ENCODE measurements at regions not wholly inside any gene's neighbourhood (a gene's known extent, or its start where the extent isn't known, plus 50 kb on each side); places are given as distances from the start of the nearest gene placed in this dataset.

DNA sequence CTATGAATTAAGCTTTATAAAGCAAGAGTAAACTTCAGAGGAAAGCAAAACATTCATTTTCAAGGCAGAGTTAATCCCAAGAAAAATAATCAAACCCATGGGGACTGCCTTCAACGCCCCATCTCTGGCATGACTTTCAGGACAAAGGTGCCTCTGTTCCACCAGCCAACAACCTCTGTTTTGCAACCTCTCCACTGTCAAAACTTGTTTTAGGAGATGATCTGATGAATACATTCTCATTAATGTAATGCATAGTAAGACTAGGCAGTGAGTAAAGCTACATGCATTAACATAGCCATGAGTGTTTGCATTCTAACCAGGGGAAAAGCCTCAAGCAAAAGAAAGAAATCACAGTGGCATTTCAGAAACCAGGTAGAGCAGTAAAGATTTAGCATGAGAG is 357.0 kb downstream of the FBXO15 start:
- DNase-seq (ENCODE audit: low read depth) = no peak

DNA sequence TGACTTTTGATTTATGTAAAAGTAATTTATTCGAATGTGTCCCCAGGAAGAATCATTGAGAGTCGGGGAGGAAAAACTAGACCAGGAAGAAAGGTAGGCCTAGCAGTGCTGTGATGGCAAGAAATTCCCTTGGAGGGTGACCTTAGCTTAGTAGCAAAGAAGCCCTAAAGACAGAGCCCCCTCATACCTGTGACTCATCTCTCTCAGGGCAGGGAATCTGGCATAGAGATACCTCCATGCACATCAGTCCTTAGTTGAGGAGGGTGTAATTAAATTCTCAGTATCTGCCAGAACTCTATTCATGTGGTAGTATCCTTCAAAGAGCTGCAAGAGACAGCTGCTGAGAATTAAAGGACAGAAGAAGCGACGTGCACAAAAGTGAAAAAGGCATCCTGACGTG is 360.3 kb downstream of the FBXO15 start:
- peak; percentile 15 for DNase-seq (ENCODE audit: low read depth)

DNA sequence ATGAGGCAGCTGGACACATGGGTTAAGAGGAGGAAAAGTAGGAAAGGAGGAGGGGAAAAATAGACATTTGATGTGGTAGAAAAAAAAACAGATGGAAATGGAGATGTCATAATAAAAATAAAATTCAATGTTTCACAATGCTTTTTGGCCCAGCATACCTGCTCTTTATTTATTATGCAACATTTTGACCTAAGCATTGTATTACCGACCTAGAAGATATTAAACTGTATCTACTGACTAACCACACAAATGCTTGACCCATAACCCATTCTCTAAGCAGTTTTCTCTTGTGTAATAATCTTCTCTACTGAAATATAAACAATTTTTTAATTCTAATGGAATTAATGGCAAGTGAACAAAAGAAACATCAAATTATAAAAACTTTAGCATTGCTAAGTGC is 362.3 kb downstream of the FBXO15 start:
- peak; percentile 3 for DNase-seq (ENCODE audit: low read depth)

DNA sequence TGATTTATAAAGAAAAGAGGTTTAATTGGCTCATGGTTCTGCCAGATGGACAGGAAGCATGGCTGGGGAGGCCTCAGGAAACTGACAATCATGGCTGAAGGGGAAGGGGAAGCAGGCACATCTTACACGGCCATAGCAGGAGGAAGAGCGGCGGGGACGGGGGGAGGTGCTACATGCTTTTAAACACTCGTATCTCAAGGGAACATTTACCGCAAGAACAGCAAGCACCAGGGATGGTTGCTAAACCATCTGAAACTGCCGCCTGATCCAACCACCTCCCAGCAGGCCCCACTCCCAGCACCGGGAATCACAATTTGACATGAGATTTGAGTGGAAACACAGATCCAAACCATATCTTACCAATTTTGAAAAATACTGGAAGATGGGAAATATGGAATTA is 362.8 kb downstream of the FBXO15 start:
- DNase-seq (ENCODE audit: low read depth) = no peak

DNA sequence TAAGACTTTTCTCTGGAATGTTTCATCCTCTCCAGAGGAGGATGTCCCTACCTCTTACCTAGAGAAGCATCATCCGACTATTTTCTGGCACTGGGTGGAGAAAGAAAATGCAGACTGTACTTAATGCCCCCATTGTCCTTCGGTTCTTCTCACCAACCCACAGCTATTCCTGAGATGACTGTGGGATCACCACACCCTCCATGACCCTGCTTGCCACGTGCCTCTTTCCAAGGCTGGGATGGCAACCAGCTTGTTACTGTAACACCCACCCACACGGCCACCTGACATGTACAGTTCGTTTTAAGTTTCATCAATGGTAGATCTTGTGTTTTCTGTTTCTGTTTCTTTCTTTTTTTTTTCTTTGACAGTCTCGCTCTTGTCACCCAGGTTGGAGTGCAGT is 365.2 kb downstream of the FBXO15 start:
- no peak for DNase-seq (ENCODE audit: low read depth)

DNA sequence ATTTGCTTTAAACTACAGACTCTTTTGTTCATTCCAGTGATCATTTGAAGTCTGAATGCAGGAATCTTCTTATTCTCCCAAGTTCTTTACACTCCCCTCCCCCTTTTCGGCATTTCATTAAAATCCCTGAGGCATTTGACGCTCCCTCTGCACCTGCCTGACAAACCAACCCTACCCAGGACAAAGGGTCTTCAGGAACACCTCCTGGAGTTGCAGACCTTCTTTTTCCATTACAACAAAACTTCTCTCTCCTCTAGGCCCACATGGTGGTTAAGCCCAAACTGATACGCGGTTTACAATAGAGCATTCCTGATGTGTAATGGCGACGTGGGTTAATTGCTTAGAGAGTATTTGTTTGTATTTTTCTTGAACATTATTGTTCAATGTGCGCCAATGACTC is 367.4 kb downstream of the FBXO15 start:
- DNase-seq (ENCODE audit: low read depth) = no peak

DNA sequence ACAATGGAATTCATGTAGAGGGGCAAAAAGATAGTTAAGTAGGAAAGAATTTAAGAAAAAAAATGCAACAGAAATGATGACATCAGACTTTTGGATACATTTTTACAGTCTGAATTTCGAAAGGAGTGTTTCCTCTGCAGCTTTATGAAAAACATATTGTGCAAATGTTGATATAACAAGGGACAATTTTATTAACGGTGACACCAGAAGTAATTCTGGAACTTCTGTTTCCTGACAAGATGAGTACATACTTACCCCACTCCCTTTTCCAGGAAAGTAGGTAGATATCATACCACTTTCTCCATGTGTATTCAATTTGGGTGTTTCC is 369.6 kb downstream of the FBXO15 start:
- no peak for DNase-seq (ENCODE audit: low read depth)

DNA sequence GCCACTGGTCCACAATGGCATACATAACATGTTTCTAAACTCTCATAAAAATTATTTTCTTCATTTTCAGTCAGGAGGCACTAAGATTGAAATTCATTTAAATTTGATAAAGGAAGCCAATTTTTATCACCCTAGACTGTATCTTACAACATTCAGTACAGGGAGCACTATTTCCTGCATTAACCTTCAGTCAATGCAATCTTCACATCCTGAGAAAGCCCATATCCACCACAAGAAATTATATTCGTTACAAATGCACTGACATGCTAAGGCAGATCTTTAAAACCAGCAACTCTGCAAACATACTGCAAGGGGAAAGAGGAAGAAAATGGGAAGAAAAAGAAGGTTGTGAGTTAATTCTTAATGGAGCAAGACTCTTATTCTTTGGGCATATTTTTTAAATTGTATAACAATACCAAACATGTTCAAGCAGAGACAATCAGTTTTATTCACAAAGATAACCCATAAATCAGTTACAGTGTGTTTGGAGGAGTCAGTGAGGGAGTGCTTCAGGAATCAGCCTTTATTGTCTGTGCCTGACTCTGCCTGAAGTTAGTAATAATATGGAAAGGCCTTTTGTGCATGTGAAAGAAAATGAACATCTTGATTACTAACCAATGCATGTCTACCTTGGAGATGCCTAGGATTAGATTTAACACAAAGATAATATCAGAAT is 370.1 kb downstream of the FBXO15 start:
- no peak for DNase-seq (ENCODE audit: low read depth)

DNA sequence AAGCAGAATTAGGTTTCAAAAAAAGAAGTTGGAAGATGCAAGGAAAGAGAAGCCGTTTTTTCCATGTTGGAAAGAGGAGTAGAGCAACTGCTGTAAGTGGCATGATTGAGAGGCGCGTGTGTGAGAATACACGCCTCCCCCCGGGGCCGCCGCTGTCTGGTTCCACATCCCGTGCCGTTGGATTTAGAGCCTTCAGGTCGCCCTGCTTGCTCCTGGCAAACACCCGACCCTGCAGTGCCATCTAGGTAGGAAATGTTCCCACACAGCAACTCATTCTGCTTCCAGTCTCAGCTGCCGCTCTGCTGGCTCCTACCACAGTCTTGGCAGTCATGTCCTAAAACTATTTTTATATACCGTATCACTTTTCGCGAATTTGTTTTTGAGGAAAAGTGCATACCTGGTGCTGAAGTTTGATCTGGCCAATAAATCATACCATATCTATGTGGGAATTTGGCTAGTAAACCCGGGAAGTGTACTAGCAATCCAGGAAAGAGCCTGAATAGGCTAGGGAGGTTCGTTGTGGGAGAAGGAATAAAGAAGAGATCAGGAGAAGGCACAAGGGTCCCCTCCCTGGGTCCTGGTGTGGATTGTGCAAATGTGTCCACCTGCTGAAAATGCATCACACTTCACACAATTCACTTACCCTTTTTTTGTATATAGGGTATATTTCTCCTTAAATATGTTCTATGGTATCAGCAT is 372.7 kb downstream of the FBXO15 start:
- DNase-seq (ENCODE audit: low read depth) = peak; percentile 73

DNA sequence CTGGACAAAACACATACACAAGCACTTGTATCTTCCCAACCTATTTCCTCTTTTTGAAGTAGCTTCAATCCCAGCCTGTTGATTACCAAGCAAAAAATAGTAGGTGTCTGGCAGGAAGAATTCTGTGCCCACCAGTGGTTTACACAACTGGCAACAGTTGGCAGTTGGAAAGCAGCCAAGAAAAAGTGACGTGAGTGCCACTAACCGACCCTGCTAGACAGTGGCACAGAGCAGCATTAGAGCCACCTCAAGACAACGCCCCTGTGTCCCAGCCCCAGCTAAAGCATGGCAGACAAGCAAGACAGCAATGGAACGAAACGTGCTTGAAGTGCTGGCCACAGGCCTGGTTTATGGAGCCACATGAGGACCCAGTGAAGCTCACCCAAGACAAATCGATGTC is 379.6 kb downstream of the FBXO15 start:
- DNase-seq (ENCODE audit: low read depth) = no peak

DNA sequence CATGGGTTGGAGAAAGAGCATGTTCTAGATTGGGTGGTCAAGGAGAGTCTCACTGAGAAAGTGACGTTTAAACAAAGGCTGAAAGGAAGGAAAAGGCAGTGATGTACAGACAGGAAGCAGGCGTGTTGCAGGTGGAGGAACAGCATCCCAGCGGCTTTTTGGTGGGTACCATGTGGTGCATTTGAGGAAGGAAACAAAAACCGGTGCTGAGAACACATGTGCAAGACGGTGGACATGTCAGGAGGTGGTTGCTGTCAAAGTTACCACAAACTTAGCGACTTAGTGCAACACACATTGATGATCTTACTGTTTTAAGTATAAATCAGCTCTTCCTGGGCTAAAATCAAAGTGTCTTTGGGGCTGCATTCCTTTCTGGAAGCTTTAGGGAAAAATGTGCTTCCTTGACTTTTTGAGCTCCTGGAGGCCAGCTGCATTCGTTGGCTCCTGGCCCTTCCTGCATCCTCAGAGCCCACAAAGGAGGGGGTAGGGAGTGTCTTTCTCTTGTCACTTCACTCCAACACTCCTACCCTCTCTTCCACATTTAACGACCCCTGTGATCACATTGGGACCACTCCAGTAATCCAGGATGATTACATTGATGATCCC is 380.6 kb downstream of the FBXO15 start:
- DNase-seq (ENCODE audit: low read depth) = no peak

DNA sequence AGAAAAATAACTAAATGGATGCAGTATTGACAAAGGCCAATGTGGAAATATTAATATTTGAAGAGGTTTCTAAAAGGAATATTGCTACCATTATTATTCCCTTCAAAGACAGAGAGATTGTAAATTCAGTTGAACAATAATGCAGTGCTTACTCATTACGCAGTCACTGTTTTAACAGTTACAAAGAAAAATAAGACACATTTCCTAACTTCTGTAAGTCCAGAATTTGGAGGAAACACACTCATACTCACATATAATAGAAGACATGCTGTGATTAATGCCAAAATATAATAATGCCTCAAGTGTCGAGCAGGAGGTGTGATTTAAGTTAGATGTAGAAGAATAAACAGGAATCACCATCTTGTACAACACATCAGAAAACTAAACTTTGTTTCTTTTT is 389.2 kb downstream of the FBXO15 start:
- peak; percentile 14 for DNase-seq (ENCODE audit: low read depth)

DNA sequence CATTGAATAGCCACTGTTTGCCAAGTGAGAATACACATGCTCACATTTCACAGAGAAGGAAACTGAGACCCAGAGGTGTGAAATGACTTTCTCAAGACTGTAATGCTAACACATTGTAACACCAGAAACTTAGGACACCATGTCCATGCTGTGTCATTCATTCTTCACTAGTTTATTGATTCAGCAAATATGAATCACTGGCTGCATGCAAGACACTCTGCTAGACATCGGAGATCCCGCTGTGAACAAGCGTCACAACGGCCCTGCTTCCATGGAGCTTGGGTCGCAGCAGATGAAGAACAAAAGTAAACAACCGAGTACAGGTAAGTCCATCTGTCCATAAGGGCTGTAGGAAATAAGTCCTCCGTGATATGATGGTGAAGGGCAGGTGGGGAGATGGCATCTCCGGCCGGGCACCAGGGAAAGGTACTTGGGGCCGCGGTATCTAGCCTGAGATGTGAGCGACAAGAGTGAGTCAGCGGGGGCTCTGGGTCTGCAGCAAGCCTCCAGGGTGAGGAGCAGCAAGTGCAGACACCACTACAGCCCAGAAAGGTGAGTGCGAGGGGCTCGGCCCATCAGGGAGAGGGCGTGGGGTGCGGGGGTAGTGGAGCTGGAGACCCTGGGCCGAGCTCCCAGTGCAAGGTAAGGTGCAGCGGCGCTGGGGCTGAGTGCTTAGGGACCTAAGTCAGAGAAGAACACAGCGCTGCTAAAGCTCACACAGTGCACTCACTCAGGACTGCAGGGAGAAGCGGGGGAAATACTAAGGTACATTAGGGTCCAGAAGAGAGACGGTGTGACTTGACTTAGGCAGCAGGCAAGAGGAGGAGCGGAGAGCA is 391.2 kb downstream of the FBXO15 start:
- no peak for DNase-seq (ENCODE audit: low read depth)

DNA sequence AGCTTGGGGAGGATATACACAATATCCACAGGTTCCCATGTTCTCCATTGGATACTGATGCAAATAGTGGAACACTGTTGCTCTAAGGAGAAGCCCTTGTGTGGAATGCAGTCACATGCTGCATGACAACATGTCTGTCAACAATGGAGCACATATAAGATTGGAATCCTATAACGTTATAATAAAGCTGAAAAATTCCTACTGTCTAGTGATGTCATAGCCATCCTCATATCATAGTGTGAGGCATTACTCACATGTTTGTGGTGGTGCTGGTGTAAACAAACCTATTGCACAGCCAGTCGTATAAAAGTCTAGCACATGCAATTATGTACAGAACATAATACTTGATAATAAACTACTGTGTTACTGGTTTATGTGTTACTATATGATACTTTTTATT is 394.7 kb downstream of the FBXO15 start:
- peak; percentile 23 for DNase-seq (ENCODE audit: low read depth)

DNA sequence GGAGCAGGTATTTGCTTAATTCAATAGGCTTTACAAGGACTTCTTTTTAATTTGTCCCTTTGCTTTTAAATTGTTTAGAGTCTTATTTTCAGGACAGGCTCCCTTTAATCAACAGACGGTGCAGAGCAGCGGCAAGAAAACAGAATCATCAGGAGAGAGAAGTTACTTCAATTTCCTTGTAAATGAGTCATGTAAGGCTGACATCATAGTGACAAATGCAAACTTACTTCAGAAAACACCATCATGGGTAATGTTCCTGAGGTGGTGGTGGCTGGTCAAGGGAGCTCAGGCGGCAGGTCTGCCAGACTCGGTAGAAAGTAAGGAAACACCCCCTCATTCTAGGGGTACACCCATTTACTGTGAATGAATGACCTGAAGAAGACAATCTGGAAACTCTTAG is 395.1 kb downstream of the FBXO15 start:
- DNase-seq (ENCODE audit: low read depth) = peak; percentile 57

DNA sequence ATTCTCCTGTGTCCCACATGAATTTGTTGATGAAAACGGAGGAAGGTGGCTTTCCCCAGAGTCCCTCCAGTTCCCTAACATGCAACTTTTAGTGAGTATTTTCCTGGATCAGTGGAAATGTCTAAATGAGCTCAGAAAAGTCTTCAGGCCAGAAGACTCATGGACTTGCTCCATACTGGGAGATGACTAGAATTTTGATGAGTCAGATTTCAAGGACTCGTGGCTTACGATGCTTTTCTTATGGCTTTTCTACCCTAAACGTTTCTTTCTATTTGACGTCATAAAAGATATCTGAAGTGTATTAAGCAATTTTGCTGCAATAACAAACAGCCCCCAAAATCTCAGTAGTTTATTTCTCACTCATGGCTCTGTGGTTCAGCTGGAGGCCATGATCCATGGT is 397.6 kb downstream of the FBXO15 start:
- no peak for DNase-seq (ENCODE audit: low read depth)

DNA sequence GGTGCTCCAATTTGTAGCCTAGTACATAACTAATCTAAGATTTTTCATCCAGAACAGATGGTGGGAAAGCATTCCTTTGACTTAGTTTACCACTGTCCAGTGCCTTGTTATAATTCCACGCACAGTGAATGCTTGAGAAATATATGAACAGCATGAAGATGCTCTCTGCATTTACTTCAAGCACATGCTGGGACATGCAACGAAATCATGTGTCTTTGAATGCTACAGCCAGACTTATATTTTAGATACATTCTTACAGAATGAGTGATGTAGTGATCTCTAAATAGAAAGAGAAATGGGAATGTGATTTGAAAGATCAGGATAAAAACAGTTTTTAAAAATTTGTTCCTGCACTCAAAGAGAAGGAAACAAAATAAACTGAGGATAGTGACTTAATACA is 398.3 kb downstream of the FBXO15 start:
- DNase-seq (ENCODE audit: low read depth) = no peak

DNA sequence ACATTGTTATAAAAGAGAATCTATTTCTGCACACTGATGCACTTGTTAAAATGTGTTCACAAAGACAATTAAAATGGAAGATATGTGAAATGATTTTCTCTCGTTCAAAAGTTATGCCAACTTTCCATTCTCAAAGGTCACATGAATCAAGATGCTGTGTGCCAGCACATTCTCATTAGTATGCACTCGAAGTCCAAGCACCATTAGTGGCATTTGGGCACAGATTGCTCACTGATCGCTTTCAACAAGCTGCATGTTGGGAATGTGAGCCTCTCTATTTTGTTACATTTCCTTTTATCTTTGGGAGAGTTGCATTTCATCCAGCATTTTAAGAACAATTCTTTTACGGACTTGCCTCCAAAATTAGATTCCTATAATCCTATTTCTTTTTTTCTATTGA is 398.9 kb downstream of the FBXO15 start:
- DNase-seq (ENCODE audit: low read depth) = no peak

DNA sequence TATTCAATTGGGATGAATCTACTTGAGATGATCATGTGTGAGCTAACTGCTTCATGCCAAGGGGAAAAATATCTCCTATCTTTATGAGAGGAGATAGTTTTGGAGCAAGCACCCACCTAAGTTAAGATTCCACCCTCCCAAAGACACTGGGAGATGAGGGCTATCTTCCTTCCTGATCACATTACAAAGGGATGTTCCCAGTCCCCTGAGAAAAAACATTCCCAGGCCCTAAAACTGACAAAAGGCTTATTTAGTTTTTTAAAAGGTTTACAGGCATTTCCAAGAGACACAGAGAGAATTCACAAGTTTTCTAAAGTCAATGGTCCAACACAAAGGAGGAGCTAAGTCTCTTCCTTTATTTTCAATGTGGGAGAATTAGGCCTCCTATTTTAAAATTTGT is 401.5 kb downstream of the FBXO15 start:
- no peak for DNase-seq (ENCODE audit: low read depth)

DNA sequence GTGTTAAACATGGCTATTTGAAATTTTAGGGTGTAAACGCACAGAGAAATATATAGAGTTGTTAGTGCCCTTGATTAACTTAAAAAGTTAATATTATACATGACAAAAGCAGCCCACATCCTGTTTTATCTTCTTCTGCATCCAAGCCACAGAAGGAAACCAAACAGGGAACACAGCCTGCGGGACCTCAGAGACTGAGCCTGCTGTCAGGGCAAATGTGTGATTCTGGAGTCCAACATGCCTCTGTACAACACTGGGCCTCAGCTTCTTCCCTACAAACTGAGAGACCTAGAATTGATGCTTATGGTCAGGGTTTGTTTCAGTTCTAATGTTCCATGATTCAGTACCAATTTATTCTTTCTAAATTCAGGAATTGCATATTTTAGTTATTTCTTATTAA is 404.7 kb downstream of the FBXO15 start:
- DNase-seq (ENCODE audit: low read depth) = no peak

DNA sequence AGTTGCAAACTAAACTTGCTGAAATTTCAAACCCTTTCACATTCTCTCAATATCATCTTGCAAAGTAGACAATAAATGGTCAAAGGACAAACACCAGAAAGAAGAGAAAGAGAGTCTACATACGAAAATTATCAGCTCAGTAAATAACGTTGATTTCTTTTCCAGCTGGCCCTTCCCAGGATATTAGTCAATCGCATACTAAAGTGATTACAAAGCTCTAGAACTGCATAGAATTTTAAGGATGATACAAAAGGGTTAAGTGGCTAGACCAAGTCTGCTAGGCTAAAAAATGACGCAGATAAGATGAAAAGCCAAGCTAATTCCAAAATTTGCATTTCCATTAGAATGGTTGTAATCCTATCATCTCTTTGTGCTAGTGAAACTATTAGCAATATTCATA is 405.7 kb downstream of the FBXO15 start:
- peak; percentile 24 for DNase-seq (ENCODE audit: low read depth)

DNA sequence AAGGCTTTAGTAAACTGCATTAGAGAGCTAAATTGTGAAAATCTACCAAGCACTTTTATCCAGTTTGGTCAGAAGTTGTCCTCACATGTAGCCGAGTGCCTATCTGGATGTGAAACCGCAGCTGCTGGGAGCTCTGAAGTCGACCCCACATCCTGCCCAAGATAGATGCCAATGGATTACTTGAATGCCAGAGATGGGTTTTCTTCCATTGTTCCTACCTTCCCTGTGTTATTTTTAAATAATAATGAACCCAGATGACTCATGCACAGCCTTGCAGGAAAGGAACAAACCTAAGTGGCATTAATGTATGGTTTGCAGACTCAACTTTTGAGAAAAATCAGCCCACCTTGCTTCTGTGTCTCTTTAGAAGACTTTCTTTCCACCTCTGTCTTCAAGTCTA is 408.5 kb downstream of the FBXO15 start:
- peak; percentile 69 for DNase-seq (ENCODE audit: low read depth)

DNA sequence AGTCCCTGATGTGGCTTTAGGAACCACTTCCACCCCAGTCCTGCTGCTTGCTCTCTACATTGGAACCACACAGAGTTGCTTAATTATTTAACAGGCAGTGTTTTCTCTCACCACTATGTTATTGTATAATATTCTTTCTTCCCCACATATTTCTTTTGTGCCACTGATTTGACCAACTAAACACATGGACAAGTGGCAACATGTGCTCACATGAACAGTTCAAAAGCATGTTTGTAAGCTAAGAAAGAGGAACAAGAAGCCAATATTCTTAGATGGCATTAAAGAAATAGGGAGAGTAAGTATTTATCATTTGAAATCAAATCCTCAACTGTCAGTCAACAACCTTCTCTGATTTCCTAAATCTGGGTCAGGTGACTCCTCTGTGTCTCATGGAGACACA is 409.6 kb downstream of the FBXO15 start:
- DNase-seq (ENCODE audit: low read depth) = no peak

Measured in M059J (cell line).